Natural killer cell (primary cell): ENCODE measurements at regions not wholly inside any gene's neighbourhood (a gene's known extent, or its start where the extent isn't known, plus 50 kb on each side); places are given as distances from the start of the nearest gene placed in this dataset.

Experiments used
- ATAC-seq, 3 donors: fragments of 150-1000 bp in 2 of 3; fragments of 200-7000 bp in 1 of 3; cut with Tn5 transposase; 1 replicate in 1 of 3; 2 replicates in 2 of 3; pipeline ENCODE4 v1.10.0; 2021; ENCODE audit warnings: mild to moderate bottlenecking in 2 of 3, moderate library complexity in 2 of 3
- DNase-seq, 2 donors: peaks; one replicate each; pipeline versions ENCODE4 v3.0.0 to v3.0.0-alpha.2; 2013 to 2021; ENCODE audit warnings: mixed read lengths in 1 of 2
- H3K27ac ChIP-seq: one replicate; pipeline ENCODE4 v1.5.1; 2013; ENCODE audit warnings: mild to moderate bottlenecking, low read length
- H3K27me3 ChIP-seq: one replicate; pipeline ENCODE4 v1.6.1; 2013; ENCODE audit warnings: low read length; ENCODE audit not compliant: control insufficient read depth, insufficient read depth
- H3K36me3 ChIP-seq: one replicate; pipeline ENCODE4 v1.6.1; 2013; ENCODE audit warnings: low read length; ENCODE audit not compliant: control insufficient read depth, insufficient read depth
- H3K4me1 ChIP-seq: one replicate; pipeline ENCODE4 v1.6.1; 2013; ENCODE audit warnings: low read length; ENCODE audit not compliant: control insufficient read depth, insufficient read depth
- H3K4me3 ChIP-seq: one replicate; pipeline ENCODE4 v1.5.1; 2013; ENCODE audit warnings: low read length
- H3K9me3 ChIP-seq: one replicate; pipeline ENCODE4 v1.6.1; 2013; ENCODE audit warnings: low read length; ENCODE audit not compliant: control insufficient read depth, insufficient read depth
- H3K27ac Mint-ChIP-seq, 2 donors: one replicate each; pipeline ENCODE4 v1.8.0; 2022; ENCODE audit warnings: mild to moderate bottlenecking in 2 of 2, mixed read lengths in 2 of 2, moderate library complexity in 1 of 2
- H3K27me3 Mint-ChIP-seq, 2 donors: one replicate each; pipeline ENCODE4 v1.8.0; 2022; ENCODE audit warnings: low read depth in 2 of 2, mixed read lengths in 2 of 2
- H3K36me3 Mint-ChIP-seq: one replicate; pipeline ENCODE4 v1.8.0; 2022; ENCODE audit warnings: mixed read lengths
- H3K4me1 Mint-ChIP-seq, 2 donors: one replicate each; pipeline ENCODE4 v1.8.0; 2022; ENCODE audit warnings: mixed read lengths in 2 of 2
- H3K4me3 Mint-ChIP-seq: one replicate; pipeline ENCODE4 v1.8.0; 2022; ENCODE audit warnings: mild to moderate bottlenecking, moderate library complexity, mixed read lengths
- H3K9me3 Mint-ChIP-seq, 2 donors: one replicate each; pipeline ENCODE4 v1.8.0; 2022; ENCODE audit warnings: mixed read lengths in 2 of 2
- CTCF ChIP-seq: fragments of 200-600 bp; IDR thresholded peaks from one replicate; pipeline ENCODE4 v1.8.0; 2022; ENCODE audit warnings: antibody characterized with exemption
- WGBS: methylation state at CpG from one replicate; pipeline ENCODE4 v1.1.7; 2013; ENCODE audit warnings: missing lambda C conversion rate; ENCODE audit not compliant: insufficient coverage; 5-methylcytosine and 5-hydroxymethylcytosine counted together
- intact Hi-C: fragments of 100-400 bp; cut with micrococcal nuclease; formaldehyde crosslinking; loops from one replicate; pipeline ENCODE4 v1.14.2; 2022

- Mint-ChIP-seq H3K27me3 (no peaks in the 10 kb centered on the region), H3K4me3 (no peak overlapping the region), H3K4me1 (no peaks in the 10 kb centered on the region), H3K9me3 (peaks cover 3 to 11% of the 10 kb centered on the region in 2 donors), H3K36me3 (no peaks in the 10 kb centered on the region), H3K27ac (no peak overlapping the region)
- intact Hi-C loops, result no loop called here
- ATAC-seq, result no peak
- no peaks in the 10 kb centered on the region for H3K36me3 ChIP-seq
- no peak for DNase-seq
- no peaks in the 10 kb centered on the region for H3K4me1 ChIP-seq
- no peak for TF ChIP-seq CTCF
- H3K9me3 ChIP-seq, result no peaks in the 10 kb centered on the region
- no peaks in the 10 kb centered on the region for H3K27me3 ChIP-seq
- no peak overlapping the region for H3K4me3 ChIP-seq
- H3K27ac ChIP-seq, result no peak overlapping the region
Observed at GRCh38 chr4:162684998-162685397, 481.7 kb downstream of the NAF1 start.

GRCh38 chr4:162684371-162684700 lies 482.4 kb downstream of the NAF1 start:
- H3K4me1 ChIP-seq, result no peaks in the 10 kb centered on the region
- Mint-ChIP-seq H3K27me3 (no peaks in the 10 kb centered on the region), H3K4me3 (no peak overlapping the region), H3K9me3 (peaks cover 3 to 9% of the 10 kb centered on the region in 2 donors), H3K4me1 (no peaks in the 10 kb centered on the region), H3K36me3 (no peaks in the 10 kb centered on the region), H3K27ac (no peak overlapping the region)
- DNase-seq (no peak), ATAC-seq (no peak)
- intact Hi-C loops, result no loop called here
- no peak overlapping the region for H3K4me3 ChIP-seq
- TF ChIP-seq CTCF, result no peak
- no peaks in the 10 kb centered on the region for H3K27me3 ChIP-seq
- H3K27ac ChIP-seq, result no peak overlapping the region
- H3K36me3 ChIP-seq, result no peaks in the 10 kb centered on the region
- H3K9me3 ChIP-seq, result no peaks in the 10 kb centered on the region

DNA sequence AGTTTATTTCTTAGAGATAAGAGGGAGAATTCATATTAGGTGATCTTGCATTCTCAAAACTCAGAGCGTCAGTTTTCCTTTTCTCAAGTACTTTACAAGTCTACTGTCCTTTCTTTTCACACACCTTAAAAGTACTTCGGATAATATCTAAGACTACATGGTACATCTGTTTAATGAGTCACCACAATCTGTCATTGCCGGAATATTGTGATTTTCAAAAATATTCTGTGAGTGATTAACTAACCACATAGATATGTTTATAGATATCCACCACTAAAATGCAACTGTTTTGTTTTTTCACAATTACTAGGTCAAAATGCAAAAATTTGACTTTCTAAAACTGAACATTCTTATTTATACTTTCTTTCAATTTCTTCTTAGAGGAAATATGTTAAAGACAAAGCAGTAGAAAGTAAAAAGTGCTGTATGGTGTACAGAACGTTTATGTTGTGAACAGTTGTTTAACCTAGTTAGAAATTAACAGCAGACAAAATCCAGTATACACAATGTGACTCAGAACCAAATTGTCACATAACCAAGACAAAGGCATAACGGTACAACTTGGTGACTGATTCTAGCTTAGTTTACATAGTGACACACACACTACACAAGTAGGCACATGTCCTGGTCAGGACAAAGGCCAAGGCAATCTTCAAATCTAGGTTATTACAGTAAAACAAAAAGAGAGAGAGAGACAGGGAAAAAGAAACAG lies 482.9 kb downstream of the NAF1 start:
- peaks cover 3 to 7% of the 10 kb centered on the region in 2 donors for H3K9me3 Mint-ChIP-seq
- H3K27ac Mint-ChIP-seq, result no peak overlapping the region
- H3K4me1 ChIP-seq, result no peaks in the 10 kb centered on the region
- WGBS, result 20% methylated on average over 2 of the region's 5 CpGs
- no peaks in the 10 kb centered on the region for H3K4me1 Mint-ChIP-seq
- TF ChIP-seq CTCF, result no peak
- DNase-seq, result no peak
- no peaks in the 10 kb centered on the region for H3K27me3 Mint-ChIP-seq
- no peak for ATAC-seq
- H3K4me3 Mint-ChIP-seq, result no peak overlapping the region
- H3K27ac ChIP-seq, result no peak overlapping the region
- no peaks in the 10 kb centered on the region for H3K36me3 Mint-ChIP-seq
- no peaks in the 10 kb centered on the region for H3K36me3 ChIP-seq
- H3K27me3 ChIP-seq, result no peaks in the 10 kb centered on the region
- intact Hi-C loops, result no loop called here
- H3K9me3 ChIP-seq, result no peaks in the 10 kb centered on the region
- no peak overlapping the region for H3K4me3 ChIP-seq

DNA sequence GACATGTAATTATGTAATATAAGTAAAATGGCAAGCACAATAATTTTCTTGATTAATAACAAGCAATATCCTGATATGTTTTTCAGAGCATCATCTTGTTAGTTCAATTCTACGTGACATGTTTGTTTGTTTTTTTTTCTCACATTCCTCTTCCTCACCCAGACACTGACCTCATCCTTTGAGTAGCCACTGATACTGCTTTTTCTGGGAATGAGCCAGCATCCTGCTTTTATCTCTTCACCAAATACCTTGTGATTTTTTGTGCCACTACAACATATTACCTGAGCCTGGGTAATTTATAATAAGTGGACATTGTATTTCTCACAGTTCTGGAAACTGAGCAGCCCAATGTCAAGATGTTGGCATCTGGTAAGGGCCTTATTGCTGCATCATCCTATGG lies 484.0 kb downstream of the NAF1 start:
- H3K4me3 ChIP-seq, result no peak overlapping the region
- H3K27me3 Mint-ChIP-seq, result no peaks in the 10 kb centered on the region
- H3K27ac Mint-ChIP-seq, result no peak overlapping the region
- intact Hi-C loops, result no loop called here
- H3K4me3 Mint-ChIP-seq, result no peak overlapping the region
- no peak for DNase-seq
- ATAC-seq, result no peak
- H3K27me3 ChIP-seq, result no peaks in the 10 kb centered on the region
- H3K9me3 ChIP-seq, result no peaks in the 10 kb centered on the region
- no peaks in the 10 kb centered on the region for H3K36me3 Mint-ChIP-seq
- WGBS, result 75% methylated on average over 1 of the region's 1 CpG
- H3K9me3 Mint-ChIP-seq, result peaks cover 3 to 7% of the 10 kb centered on the region in 2 donors
- no peaks in the 10 kb centered on the region for H3K36me3 ChIP-seq
- TF ChIP-seq CTCF, result no peak
- no peaks in the 10 kb centered on the region for H3K4me1 ChIP-seq
- H3K27ac ChIP-seq, result no peak overlapping the region
- no peaks in the 10 kb centered on the region for H3K4me1 Mint-ChIP-seq
